ENCODE measurements at regions not wholly inside any gene's neighbourhood (a gene's known extent, or its start where the extent isn't known, plus 50 kb on each side); places are given as distances from the start of the nearest gene placed in this dataset.

GRCh38 chr5:159713254-159713653, 203.0 kb upstream of the ADRA1B start:
- TF ChIP-seq, protein P1, sequence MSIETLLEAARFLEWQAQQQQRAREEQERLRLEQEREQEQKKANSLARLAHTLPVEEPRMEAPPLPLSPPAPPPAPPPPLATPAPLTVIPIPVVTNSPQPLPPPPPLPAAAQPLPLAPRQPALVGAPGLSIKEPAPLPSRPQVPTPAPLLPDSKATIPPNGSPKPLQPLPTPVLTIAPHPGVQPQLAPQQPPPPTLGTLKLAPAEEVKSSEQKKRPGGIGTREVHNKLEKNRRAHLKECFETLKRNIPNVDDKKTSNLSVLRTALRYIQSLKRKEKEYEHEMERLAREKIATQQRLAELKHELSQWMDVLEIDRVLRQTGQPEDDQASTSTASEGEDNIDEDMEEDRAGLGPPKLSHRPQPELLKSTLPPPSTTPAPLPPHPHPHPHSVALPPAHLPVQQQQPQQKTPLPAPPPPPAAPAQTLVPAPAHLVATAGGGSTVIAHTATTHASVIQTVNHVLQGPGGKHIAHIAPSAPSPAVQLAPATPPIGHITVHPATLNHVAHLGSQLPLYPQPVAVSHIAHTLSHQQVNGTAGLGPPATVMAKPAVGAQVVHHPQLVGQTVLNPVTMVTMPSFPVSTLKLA (conservative IDR thresholded peaks at IDR 0.05): no peak
- TF ChIP-seq CBX1 (IDR thresholded peaks at IDR 0.05; ENCODE audit: low read depth) (no peak), PHF21A (IDR thresholded peaks at IDR 0.05; ENCODE audit: borderline replicate concordance, low read depth) (no peak), ZFP36 (IDR thresholded peaks at IDR 0.05; ENCODE audit: low read depth, low read length, partially characterized antibody) (no peak), EGR1 (conservative IDR thresholded peaks at IDR 0.05) (no peak), ZNF512 (tag; IDR thresholded peaks at IDR 0.05) (no peak), MED1 (CRISPR knock-in tag; IDR thresholded peaks at IDR 0.05; ENCODE audit: borderline replicate concordance) (no peak), POLR2AphosphoS5 (IDR thresholded peaks at IDR 0.05; ENCODE audit: control insufficient read depth, insufficient read depth, low read depth, low read length) (no peak), HSF4 (CRISPR knock-in tag; IDR thresholded peaks at IDR 0.05; ENCODE audit: borderline replicate concordance) (no peak), RBFOX2 (IDR thresholded peaks at IDR 0.05; ENCODE audit: low read depth, low read length) (no peak), HDAC6 (IDR thresholded peaks at IDR 0.05; ENCODE audit: low read depth, low read length) (no peak), CREB1 (IDR thresholded peaks at IDR 0.05) (no peak), CREB1 (CRISPR knock-in tag; IDR thresholded peaks at IDR 0.05) (no peak)
- TF ChIP-seq, protein P2, sequence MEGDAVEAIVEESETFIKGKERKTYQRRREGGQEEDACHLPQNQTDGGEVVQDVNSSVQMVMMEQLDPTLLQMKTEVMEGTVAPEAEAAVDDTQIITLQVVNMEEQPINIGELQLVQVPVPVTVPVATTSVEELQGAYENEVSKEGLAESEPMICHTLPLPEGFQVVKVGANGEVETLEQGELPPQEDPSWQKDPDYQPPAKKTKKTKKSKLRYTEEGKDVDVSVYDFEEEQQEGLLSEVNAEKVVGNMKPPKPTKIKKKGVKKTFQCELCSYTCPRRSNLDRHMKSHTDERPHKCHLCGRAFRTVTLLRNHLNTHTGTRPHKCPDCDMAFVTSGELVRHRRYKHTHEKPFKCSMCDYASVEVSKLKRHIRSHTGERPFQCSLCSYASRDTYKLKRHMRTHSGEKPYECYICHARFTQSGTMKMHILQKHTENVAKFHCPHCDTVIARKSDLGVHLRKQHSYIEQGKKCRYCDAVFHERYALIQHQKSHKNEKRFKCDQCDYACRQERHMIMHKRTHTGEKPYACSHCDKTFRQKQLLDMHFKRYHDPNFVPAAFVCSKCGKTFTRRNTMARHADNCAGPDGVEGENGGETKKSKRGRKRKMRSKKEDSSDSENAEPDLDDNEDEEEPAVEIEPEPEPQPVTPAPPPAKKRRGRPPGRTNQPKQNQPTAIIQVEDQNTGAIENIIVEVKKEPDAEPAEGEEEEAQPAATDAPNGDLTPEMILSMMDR (IDR thresholded peaks at IDR 0.05 in 2 of 3, conservative IDR thresholded peaks at IDR 0.05 in 1 of 3; ENCODE audit: insufficient read depth in 2 of 3, low read depth in 1 of 3, low read length in 3 of 3): no peak
- TF ChIP-seq, protein P3, sequence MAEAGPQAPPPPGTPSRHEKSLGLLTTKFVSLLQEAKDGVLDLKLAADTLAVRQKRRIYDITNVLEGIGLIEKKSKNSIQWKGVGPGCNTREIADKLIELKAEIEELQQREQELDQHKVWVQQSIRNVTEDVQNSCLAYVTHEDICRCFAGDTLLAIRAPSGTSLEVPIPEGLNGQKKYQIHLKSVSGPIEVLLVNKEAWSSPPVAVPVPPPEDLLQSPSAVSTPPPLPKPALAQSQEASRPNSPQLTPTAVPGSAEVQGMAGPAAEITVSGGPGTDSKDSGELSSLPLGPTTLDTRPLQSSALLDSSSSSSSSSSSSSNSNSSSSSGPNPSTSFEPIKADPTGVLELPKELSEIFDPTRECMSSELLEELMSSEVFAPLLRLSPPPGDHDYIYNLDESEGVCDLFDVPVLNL (CRISPR knock-in tag; IDR thresholded peaks at IDR 0.05; ENCODE audit: low read depth): no peak
